ENCODE measurements at regions not wholly inside any gene's neighbourhood (a gene's known extent, or its start where the extent isn't known, plus 50 kb on each side); places are given as distances from the start of the nearest gene placed in this dataset.

GRCh38 chr6:18920701-18921100, 533.6 kb downstream of the RNF144B start:
- no peaks in the 10 kb centered on the region for H3K36me3 ChIP-seq (ENCODE audit: low read depth)
- H3K4me3 ChIP-seq = no peak overlapping the region
- ATAC-seq (no peak), DNase-seq (no peak)
- no peaks in the 10 kb centered on the region for H3K9me3 ChIP-seq
- TF ChIP-seq CTCF (IDR thresholded peaks at IDR 0.05) = no peak
- intact Hi-C loops (cut with DNase I, micrococcal nuclease) = no loop called here
- no peaks in the 10 kb centered on the region for H3K4me1 ChIP-seq (ENCODE audit: low read depth)

DNA sequence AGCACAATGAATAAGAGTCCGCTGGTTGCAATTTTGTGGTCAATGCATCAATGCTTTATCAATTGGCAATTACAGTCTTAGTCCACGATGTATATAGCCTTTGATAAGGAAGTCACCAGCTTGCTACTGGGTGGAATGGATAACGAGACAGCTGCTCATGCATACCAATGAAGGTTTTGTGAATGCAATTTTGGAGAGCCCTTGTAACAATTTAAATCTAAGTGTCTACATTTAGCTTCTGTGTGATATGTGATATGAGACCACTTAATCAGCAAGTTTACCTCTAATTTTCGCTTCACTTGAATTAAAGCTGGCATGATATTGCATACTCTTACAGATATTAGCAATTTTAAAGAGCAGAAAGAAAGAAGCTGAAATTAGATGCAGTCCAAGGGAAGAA, 543.9 kb downstream of the RNF144B start:
- DNase-seq (no peak), ATAC-seq (no peak)
- TF ChIP-seq CTCF (IDR thresholded peaks at IDR 0.05) = no peak
- Histone ChIP-seq H3K4me3 (no peak overlapping the region), H3K4me1 (ENCODE audit: low read depth) (no peaks in the 10 kb centered on the region), H3K36me3 (ENCODE audit: low read depth) (no peaks in the 10 kb centered on the region), H3K9me3 (no peaks in the 10 kb centered on the region)
- intact Hi-C loops (cut with DNase I, micrococcal nuclease) = no loop called here

DNA sequence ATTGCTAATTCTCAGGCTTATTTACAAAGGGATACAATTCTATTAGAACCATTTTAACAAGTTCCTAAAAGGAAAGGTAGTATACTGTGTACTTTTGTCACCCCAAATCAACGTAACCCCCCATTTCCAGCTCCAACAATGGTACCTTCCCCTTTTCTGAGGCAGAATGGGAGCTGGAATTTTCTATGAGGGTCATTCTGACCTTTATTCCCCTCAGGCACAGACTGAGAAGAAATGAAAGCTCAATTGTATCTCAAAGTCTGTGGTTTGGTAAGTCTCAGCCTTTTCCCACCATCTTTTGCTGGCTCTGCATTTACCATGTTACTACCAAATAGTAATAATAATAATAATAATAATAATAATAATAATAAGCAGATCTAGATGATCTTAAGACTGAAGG, 571.0 kb downstream of the RNF144B start:
- Histone ChIP-seq H3K4me3 (no peak overlapping the region), H3K4me1 (ENCODE audit: low read depth) (no peaks in the 10 kb centered on the region), H3K9me3 (no peaks in the 10 kb centered on the region), H3K36me3 (ENCODE audit: low read depth) (no peaks in the 10 kb centered on the region)
- no peak for ATAC-seq
- intact Hi-C loops (cut with DNase I, micrococcal nuclease) = no loop called here
- no peak for TF ChIP-seq CTCF (IDR thresholded peaks at IDR 0.05)
- no peak for DNase-seq

DNA sequence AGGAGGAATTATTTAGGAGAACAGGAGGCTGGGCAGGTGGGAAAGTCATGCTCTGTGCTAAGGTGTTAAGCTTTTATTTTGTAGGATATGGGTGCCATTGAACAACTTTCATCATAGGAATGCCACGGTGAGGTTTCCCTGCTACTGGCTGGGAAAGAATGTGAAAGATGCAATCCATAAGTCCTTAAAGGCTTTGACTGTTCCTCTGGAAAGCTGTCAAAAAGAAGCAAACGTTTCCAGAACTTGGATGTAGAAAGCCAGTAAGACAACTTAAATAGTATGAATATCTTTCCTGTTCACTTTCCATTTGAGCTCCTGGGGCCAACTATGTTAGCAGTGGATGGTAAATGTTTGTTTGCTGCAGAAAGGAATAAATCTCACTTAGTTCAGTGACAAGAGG, 574.4 kb downstream of the RNF144B start:
- ATAC-seq (no peak), DNase-seq (no peak)
- no peaks in the 10 kb centered on the region for H3K36me3 ChIP-seq (ENCODE audit: low read depth)
- H3K4me1 ChIP-seq (ENCODE audit: low read depth) = no peaks in the 10 kb centered on the region
- intact Hi-C loops (cut with DNase I, micrococcal nuclease) = no loop called here
- no peak overlapping the region for H3K4me3 ChIP-seq
- no peak for TF ChIP-seq CTCF (IDR thresholded peaks at IDR 0.05)
- no peaks in the 10 kb centered on the region for H3K9me3 ChIP-seq

DNA sequence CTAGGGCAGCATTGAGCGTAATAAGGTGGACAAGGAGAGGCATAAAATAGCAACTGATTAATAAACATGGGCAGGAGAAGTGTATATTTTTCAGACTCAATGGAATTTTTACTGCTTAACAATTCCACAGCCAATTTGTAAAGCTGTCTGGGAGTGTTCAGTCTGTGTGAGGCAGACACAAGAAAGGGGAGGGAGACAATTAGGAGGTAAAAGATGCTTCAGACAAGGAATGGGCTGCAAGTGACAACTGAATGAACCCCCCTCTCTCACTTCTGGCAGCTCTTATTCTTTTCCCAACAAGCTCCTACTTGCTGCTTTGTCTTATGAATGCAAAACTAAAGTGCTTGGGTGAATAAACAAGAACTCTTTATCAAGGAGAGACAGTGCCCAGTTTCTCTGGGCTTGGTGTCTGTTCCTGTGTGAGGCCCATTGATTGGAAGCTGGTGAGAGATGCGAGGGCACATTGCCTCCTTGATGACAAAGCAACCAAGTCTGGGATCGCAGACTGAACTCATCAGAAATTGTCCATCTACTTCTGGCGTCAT, 575.3 kb downstream of the RNF144B start:
- ATAC-seq = no peak
- no peaks in the 10 kb centered on the region for H3K36me3 ChIP-seq (ENCODE audit: low read depth)
- intact Hi-C loops (cut with DNase I, micrococcal nuclease) = no loop called here
- no peaks in the 10 kb centered on the region for H3K4me1 ChIP-seq (ENCODE audit: low read depth)
- H3K4me3 ChIP-seq = no peak overlapping the region
- no peak for TF ChIP-seq CTCF (IDR thresholded peaks at IDR 0.05)
- no peak for DNase-seq
- H3K9me3 ChIP-seq = no peaks in the 10 kb centered on the region

- intact Hi-C loops (cut with DNase I, micrococcal nuclease) = no loop called here
- Histone ChIP-seq H3K36me3 (ENCODE audit: low read depth) (no peaks in the 10 kb centered on the region), H3K9me3 (no peaks in the 10 kb centered on the region), H3K4me3 (no peak overlapping the region), H3K4me1 (ENCODE audit: low read depth) (no peaks in the 10 kb centered on the region)
- TF ChIP-seq CTCF (IDR thresholded peaks at IDR 0.05) = no peak
- no peak for DNase-seq
- no peak for ATAC-seq
Measured at GRCh38 chr6:18963439-18963838, 576.3 kb downstream of the RNF144B start.
